Nephron progenitor cell (in vitro differentiated cells): ENCODE measurements at regions not wholly inside any gene's neighbourhood (a gene's known extent, or its start where the extent isn't known, plus 50 kb on each side); places are given as distances from the start of the nearest gene placed in this dataset.

Experiments used
- DNase-seq: peaks from one replicate; pipeline ENCODE4 v3.0.0; 2021
- H3K27ac Mint-ChIP-seq: 2 replicates; pipeline ENCODE4 v1.8.0; 2021; ENCODE audit warnings: mild to moderate bottlenecking, moderate library complexity, mixed read lengths
- H3K27me3 Mint-ChIP-seq: 2 replicates; pipeline ENCODE4 v1.8.0; 2021; ENCODE audit warnings: mild to moderate bottlenecking, low read depth, mixed read lengths; ENCODE audit not compliant: poor library complexity
- H3K36me3 Mint-ChIP-seq: 2 replicates; pipeline ENCODE4 v1.8.0; 2021; ENCODE audit warnings: low read depth, mixed read lengths
- H3K4me1 Mint-ChIP-seq: 2 replicates; pipeline ENCODE4 v1.8.0; 2021; ENCODE audit warnings: mixed read lengths
- H3K4me3 Mint-ChIP-seq: 2 replicates; pipeline ENCODE4 v1.8.0; 2021; ENCODE audit warnings: mild to moderate bottlenecking, moderate library complexity, mixed read lengths
- H3K9me3 Mint-ChIP-seq: 2 replicates; pipeline ENCODE4 v1.8.0; 2021; ENCODE audit warnings: mild to moderate bottlenecking, moderate library complexity, mixed read lengths
- TF ChIP-seq, protein P1 (sequence below): fragments of 200-600 bp; sonication (generic); IDR thresholded peaks from 2 replicates; pipeline ENCODE4 v1.5.0; 2021; ENCODE audit warnings: antibody characterized with exemption

DNA sequence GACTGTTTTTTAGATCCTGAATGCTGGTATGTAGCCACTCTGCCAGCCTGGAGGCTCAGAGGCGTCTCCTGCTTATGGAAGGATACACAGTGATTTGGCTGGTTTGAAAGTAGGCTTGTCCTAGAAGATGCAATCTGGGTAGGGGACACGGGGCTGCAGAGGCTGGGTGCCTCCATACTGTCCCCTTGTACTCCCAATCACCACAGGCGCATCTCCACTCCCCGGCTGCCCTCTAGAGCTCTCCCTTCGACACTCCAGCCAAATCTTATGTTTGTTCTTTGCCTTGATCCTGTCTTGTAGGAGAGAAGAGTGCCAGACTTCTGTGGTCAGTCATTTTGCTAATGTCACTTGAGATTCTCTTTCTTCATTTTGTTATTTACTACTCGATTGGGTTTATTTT, 168.8 kb upstream of the THRB start:
- Mint-ChIP-seq H3K27me3 (no peaks in the 10 kb centered on the region), H3K36me3 (no peaks in the 10 kb centered on the region), H3K27ac (no peak overlapping the region), H3K4me3 (no peak overlapping the region), H3K4me1 (no peaks in the 10 kb centered on the region), H3K9me3 (no peaks in the 10 kb centered on the region)
- no peak for DNase-seq
- TF ChIP-seq, protein P1, sequence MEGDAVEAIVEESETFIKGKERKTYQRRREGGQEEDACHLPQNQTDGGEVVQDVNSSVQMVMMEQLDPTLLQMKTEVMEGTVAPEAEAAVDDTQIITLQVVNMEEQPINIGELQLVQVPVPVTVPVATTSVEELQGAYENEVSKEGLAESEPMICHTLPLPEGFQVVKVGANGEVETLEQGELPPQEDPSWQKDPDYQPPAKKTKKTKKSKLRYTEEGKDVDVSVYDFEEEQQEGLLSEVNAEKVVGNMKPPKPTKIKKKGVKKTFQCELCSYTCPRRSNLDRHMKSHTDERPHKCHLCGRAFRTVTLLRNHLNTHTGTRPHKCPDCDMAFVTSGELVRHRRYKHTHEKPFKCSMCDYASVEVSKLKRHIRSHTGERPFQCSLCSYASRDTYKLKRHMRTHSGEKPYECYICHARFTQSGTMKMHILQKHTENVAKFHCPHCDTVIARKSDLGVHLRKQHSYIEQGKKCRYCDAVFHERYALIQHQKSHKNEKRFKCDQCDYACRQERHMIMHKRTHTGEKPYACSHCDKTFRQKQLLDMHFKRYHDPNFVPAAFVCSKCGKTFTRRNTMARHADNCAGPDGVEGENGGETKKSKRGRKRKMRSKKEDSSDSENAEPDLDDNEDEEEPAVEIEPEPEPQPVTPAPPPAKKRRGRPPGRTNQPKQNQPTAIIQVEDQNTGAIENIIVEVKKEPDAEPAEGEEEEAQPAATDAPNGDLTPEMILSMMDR, result no peak

DNA sequence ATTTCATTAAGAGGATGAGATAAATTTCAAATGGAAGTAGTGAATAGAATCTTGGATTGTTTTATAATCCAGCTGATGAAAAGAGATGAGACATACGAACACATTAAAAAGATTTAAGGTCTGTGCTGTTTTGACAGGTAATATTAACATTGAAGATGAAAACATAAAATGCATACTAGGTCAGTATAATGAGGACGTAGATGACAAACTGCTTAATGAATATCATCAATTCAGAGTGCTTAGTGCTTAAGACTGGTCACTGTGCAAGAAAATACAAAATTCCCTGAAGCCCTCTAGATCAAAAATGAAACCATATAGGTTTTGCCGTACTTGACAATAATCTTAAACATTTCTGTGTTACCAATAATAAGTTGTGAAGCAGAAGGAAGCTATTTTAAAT, 173.4 kb upstream of the THRB start:
- H3K4me3 Mint-ChIP-seq, result no peak overlapping the region
- no peaks in the 10 kb centered on the region for H3K27me3 Mint-ChIP-seq
- no peak overlapping the region for H3K27ac Mint-ChIP-seq
- no peaks in the 10 kb centered on the region for H3K36me3 Mint-ChIP-seq
- no peaks in the 10 kb centered on the region for H3K4me1 Mint-ChIP-seq
- no peak for DNase-seq
- H3K9me3 Mint-ChIP-seq, result no peaks in the 10 kb centered on the region
- TF ChIP-seq, protein P1, result no peak

GRCh38 chr3:24670871-24671270, 176.2 kb upstream of the THRB start:
- H3K27ac Mint-ChIP-seq, result no peak overlapping the region
- no peak for DNase-seq
- H3K36me3 Mint-ChIP-seq, result no peaks in the 10 kb centered on the region
- H3K4me3 Mint-ChIP-seq, result no peak overlapping the region
- TF ChIP-seq, protein P1, result no peak
- no peaks in the 10 kb centered on the region for H3K9me3 Mint-ChIP-seq
- H3K27me3 Mint-ChIP-seq, result no peaks in the 10 kb centered on the region
- H3K4me1 Mint-ChIP-seq, result no peaks in the 10 kb centered on the region

DNA sequence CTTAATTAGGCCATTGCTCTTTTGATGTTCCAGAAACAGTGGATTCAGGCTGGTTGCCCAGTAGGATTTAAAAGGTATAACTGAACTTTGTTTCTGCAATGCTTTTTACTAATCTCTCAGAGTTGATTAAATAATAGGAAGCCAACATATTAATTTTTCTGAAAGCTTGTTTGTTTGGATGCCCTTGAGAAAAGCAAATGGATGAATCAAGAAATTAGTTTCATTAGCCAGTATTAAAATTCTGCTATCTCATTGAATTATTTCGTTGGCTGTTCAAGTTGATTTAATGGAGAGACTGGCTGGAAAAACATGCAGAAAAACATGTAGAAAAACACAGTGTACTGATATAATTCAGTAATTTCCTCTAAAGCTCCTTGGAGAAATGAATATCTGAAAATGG, 178.9 kb upstream of the THRB start:
- TF ChIP-seq, protein P1, result no peak
- no peak for DNase-seq
- H3K4me1 Mint-ChIP-seq, result no peaks in the 10 kb centered on the region
- H3K9me3 Mint-ChIP-seq, result no peaks in the 10 kb centered on the region
- no peak overlapping the region for H3K4me3 Mint-ChIP-seq
- no peak overlapping the region for H3K27ac Mint-ChIP-seq
- no peaks in the 10 kb centered on the region for H3K36me3 Mint-ChIP-seq
- peaks cover 6% of the 10 kb centered on the region for H3K27me3 Mint-ChIP-seq

GRCh38 chr3:24674261-24674660, 179.6 kb upstream of the THRB start:
- Mint-ChIP-seq H3K27ac (no peak overlapping the region), H3K4me3 (no peak overlapping the region)
- DNase-seq, result no peak

GRCh38 chr3:24678021-24678420, 183.4 kb upstream of the THRB start:
- no peak overlapping the region for H3K4me3 Mint-ChIP-seq
- peaks cover 6% of the 10 kb centered on the region for H3K27me3 Mint-ChIP-seq
- H3K4me1 Mint-ChIP-seq, result no peaks in the 10 kb centered on the region
- no peak overlapping the region for H3K27ac Mint-ChIP-seq
- TF ChIP-seq, protein P1, result no peak
- no peak for DNase-seq
- peaks cover 4% of the 10 kb centered on the region for H3K9me3 Mint-ChIP-seq
- H3K36me3 Mint-ChIP-seq, result no peaks in the 10 kb centered on the region

More at GRCh38 chr3:24674261-24674660, 179.6 kb upstream of the THRB start:
- no peaks in the 10 kb centered on the region for H3K9me3 Mint-ChIP-seq
- TF ChIP-seq, protein P1, result no peak
- peaks cover 6% of the 10 kb centered on the region for H3K27me3 Mint-ChIP-seq
- no peaks in the 10 kb centered on the region for H3K4me1 Mint-ChIP-seq
- H3K36me3 Mint-ChIP-seq, result no peaks in the 10 kb centered on the region
